Upper lobe of left lung (tissue), 4 donors: ENCODE measurements at regions not wholly inside any gene's neighbourhood (a gene's known extent, or its start where the extent isn't known, plus 50 kb on each side); places are given as distances from the start of the nearest gene placed in this dataset.

Experiments used
- CTCF ChIP-seq, 6 experiments: fragments of 450-650 bp in 4 of 6; fragments of 200-600 bp in 2 of 6; sonication (generic) in 2 of 6; IDR thresholded peaks; one replicate each; pipeline ENCODE4 v1.5.1; 2016 to 2019; ENCODE audit warnings: antibody characterized with exemption in 6 of 6
- EP300 ChIP-seq, 4 donors: sonication (generic); formaldehyde crosslinking; IDR thresholded peaks; one replicate each; pipeline ENCODE4 v1.5.1; 2017; ENCODE audit warnings: antibody characterized with exemption in 4 of 4, control low read depth in 2 of 4

GRCh38 chr3:153462545-153462944 is 300.5 kb downstream of the RAP2B start:
- TF ChIP-seq CTCF (IDR thresholded peaks at IDR 0.05) (no peak), EP300 (IDR thresholded peaks at IDR 0.05) (no peak)
